Body of pancreas (tissue), 4 donors: ENCODE measurements at regions not wholly inside any gene's neighbourhood (a gene's known extent, or its start where the extent isn't known, plus 50 kb on each side); places are given as distances from the start of the nearest gene placed in this dataset.

ENCODE experiments used
- POLR2A ChIP-seq, 3 donors: fragments of 450-650 bp; IDR thresholded peaks; one replicate each; pipeline ENCODE4 v1.6.1; 2016; ENCODE audit warnings: antibody characterized with exemption in 3 of 3, mild to moderate bottlenecking in 2 of 3
- TF ChIP-seq, protein P1 (sequence below), 7 experiments: fragments of 450-650 bp in 4 of 7; fragments of 200-600 bp in 3 of 7; sonication (generic) in 3 of 7; IDR thresholded peaks; one replicate each; pipeline ENCODE4 v1.5.1; 2016 to 2019; ENCODE audit warnings: antibody characterized with exemption in 7 of 7

DNA sequence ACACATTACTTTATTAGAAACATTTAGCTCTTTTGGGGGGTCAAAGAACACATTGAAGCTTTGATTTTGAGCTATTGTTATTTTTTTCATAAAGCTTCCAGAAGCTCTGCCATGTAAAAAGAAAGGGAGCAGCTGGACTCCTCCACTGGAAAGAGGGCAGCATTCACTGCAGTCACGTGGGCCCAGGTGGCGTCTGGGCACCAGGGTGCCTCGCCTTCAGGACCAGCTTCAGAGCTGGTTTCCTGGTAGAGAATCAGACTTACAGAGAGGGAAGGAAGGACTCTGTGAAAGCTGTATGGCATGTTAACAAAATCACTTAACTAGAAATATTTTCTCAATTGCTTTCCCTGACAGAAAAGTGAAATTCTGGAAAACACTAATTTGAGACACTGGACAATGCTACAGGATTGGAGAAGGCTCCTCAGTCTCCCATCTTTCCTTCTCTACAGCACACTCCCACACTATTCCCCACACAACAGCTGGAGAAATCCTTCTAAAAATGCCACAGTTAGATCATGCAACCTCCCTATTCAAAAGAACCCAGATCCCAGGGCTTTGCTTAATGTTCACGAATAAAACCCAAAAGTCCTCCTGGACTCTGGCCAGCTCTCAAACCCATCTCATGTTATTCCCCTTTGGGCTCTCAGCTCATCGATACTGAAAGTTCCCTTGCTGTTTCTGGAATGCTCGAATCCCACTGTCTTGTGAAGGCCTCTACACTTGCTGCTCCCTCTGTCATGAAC lies 83.2 kb downstream of the NFKBIZ start:
- TF ChIP-seq POLR2A (IDR thresholded peaks at IDR 0.05), result no peak
- TF ChIP-seq, protein P1, sequence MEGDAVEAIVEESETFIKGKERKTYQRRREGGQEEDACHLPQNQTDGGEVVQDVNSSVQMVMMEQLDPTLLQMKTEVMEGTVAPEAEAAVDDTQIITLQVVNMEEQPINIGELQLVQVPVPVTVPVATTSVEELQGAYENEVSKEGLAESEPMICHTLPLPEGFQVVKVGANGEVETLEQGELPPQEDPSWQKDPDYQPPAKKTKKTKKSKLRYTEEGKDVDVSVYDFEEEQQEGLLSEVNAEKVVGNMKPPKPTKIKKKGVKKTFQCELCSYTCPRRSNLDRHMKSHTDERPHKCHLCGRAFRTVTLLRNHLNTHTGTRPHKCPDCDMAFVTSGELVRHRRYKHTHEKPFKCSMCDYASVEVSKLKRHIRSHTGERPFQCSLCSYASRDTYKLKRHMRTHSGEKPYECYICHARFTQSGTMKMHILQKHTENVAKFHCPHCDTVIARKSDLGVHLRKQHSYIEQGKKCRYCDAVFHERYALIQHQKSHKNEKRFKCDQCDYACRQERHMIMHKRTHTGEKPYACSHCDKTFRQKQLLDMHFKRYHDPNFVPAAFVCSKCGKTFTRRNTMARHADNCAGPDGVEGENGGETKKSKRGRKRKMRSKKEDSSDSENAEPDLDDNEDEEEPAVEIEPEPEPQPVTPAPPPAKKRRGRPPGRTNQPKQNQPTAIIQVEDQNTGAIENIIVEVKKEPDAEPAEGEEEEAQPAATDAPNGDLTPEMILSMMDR (IDR thresholded peaks at IDR 0.05), result no peak
